ENCODE measurements at regions not wholly inside any gene's neighbourhood (a gene's known extent, or its start where the extent isn't known, plus 50 kb on each side); places are given as distances from the start of the nearest gene placed in this dataset.

DNA sequence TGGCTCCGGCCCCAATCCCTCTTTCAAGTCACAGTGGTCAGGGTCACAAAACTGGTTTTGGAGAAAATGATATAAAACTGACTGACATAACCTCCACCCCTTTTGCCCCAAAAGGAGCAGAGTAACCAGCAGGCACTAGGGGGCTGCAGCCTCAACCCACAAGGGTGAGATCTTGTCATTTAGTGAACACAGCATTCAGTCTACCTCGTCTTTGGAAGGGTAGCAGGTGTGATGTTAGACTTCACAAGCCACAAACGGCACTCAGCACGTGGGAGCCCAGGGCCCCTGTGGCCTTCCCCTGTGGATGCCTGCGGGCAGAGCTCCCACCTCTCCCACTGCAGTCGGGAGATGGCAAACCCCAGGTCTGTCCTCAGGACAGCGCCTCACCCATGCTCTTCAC, 372.1 kb upstream of the MYT1L start:
- Histone ChIP-seq H3K36me3 (replicated peaks in 1 of 2) (no peaks in the 10 kb centered on the region), H3K9me3 (replicated peaks in 1 of 3) (no peaks in the 10 kb centered on the region), H3K4me3 (no peak overlapping the region), H3K27ac (no peak overlapping the region), H3K4me1 (replicated peaks in 1 of 2) (no peaks in the 10 kb centered on the region), H3K27me3 (no peaks in the 10 kb centered on the region)
- no peak for DNase-seq
- TF ChIP-seq, protein P1, sequence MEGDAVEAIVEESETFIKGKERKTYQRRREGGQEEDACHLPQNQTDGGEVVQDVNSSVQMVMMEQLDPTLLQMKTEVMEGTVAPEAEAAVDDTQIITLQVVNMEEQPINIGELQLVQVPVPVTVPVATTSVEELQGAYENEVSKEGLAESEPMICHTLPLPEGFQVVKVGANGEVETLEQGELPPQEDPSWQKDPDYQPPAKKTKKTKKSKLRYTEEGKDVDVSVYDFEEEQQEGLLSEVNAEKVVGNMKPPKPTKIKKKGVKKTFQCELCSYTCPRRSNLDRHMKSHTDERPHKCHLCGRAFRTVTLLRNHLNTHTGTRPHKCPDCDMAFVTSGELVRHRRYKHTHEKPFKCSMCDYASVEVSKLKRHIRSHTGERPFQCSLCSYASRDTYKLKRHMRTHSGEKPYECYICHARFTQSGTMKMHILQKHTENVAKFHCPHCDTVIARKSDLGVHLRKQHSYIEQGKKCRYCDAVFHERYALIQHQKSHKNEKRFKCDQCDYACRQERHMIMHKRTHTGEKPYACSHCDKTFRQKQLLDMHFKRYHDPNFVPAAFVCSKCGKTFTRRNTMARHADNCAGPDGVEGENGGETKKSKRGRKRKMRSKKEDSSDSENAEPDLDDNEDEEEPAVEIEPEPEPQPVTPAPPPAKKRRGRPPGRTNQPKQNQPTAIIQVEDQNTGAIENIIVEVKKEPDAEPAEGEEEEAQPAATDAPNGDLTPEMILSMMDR (IDR thresholded peaks at IDR 0.05), result no peak
- TF ChIP-seq POLR2A (IDR thresholded peaks at IDR 0.05), result no peak
- 82 to 92% (median 87%) methylated on average over 7 of the region's 7 CpGs for WGBS, 4 donors
- intact Hi-C loops (cut with DNase I), result no loop called here

DNA sequence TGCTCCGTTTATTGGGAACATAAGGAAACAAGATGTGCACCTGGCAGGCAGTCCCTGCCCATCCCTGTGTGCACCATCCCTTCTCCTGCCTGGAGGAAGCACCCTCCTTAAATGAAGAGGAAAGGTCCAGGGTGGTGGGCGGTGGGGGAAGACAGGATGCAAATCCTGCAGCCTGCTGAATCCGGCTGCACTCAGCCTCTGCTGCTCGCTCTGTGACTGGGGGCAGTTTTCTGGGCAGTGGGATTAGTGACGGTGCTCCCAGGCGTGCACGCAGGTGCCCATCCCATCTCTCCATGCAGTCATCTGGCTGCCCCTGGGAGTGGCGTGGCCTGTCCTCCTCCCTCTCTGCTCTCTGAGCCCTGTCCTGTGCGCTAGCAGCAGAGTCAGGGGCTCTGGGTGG, 371.3 kb upstream of the MYT1L start:
- H3K9me3 ChIP-seq (replicated peaks in 1 of 3), result no peaks in the 10 kb centered on the region
- TF ChIP-seq, protein P1 (IDR thresholded peaks at IDR 0.05), result no peak
- no peaks in the 10 kb centered on the region for H3K27me3 ChIP-seq
- intact Hi-C loops (cut with DNase I), result no loop called here
- WGBS, 4 donors, result 79 to 81% (median 80%) methylated on average over 7 to 9 of the region's 9 CpGs
- no peak overlapping the region for H3K27ac ChIP-seq
- no peaks in the 10 kb centered on the region for H3K4me1 ChIP-seq (replicated peaks in 1 of 2)
- H3K36me3 ChIP-seq (replicated peaks in 1 of 2), result no peaks in the 10 kb centered on the region
- DNase-seq, result no peak
- no peak overlapping the region for H3K4me3 ChIP-seq

DNA sequence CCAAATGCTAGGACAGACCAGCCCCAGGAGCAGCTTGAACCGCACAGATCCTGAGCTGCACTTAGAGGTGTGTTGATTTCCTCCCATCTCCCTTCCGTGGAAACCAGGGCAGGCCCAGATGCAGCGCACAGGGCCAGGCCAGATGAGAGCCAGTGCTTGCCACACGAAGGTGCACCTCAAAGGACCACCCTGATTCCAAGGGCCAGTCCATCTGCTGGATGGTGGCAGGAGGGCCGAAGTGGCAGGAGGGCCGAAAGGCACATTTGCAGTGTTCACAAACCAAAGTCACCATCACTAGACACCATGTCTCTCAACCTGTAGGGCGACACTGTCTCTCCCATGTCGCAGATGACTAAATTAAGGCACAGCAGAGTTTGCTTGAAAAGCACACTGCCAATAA, 370.7 kb upstream of the MYT1L start:
- intact Hi-C loops (cut with DNase I), result no loop called here
- Histone ChIP-seq H3K4me1 (replicated peaks in 1 of 2) (no peaks in the 10 kb centered on the region), H3K27ac (no peak overlapping the region), H3K27me3 (no peaks in the 10 kb centered on the region), H3K9me3 (replicated peaks in 1 of 3) (no peaks in the 10 kb centered on the region), H3K4me3 (no peak overlapping the region), H3K36me3 (replicated peaks in 1 of 2) (no peaks in the 10 kb centered on the region)
- 68 to 87% (median 73%) methylated on average over 6 to 8 of the region's 8 CpGs for WGBS, 4 donors
- TF ChIP-seq POLR2A (IDR thresholded peaks at IDR 0.05), result no peak
- DNase-seq, result no peak

DNA sequence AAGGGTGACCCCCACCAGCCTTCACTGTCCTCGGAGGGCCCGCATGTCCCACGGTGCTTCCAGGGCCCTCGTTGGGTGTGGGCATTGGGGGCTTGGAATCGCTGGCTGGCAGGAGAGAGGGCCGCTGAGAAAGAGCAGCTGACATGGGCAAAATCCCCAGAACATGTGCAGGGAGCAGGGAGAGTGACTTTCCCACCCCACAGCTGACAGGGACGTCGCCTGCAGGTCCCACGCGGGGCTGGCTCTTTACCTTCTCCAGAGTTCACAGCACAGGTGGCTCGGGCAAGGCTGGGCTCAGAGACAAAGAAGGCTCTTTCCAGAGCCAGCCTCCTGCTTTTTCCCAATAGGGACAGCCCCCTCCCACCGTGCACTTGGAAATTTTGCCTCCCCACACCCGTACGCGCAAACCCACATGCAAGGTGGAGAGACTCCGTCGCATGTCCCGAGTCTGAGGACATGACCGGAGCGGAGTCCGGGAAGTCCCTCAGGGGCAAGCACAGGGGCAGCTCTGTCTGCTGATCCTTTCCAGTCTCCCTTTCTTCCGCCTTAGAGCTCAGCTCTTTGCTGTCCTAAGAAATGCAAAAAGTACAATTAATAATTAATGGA, 370.2 kb upstream of the MYT1L start:
- no peak overlapping the region for H3K27ac ChIP-seq
- no peak overlapping the region for H3K4me3 ChIP-seq
- DNase-seq, result no peak
- TF ChIP-seq POLR2A (IDR thresholded peaks at IDR 0.05), result no peak
- TF ChIP-seq, protein P1 (IDR thresholded peaks at IDR 0.05), result no peak
- no peaks in the 10 kb centered on the region for H3K4me1 ChIP-seq (replicated peaks in 1 of 2)
- no peaks in the 10 kb centered on the region for H3K36me3 ChIP-seq (replicated peaks in 1 of 2)
- no peaks in the 10 kb centered on the region for H3K27me3 ChIP-seq
- H3K9me3 ChIP-seq (replicated peaks in 1 of 3), result no peaks in the 10 kb centered on the region
- 88 to 92% (median 91%) methylated on average over 17 to 22 of the region's 22 CpGs for WGBS, 4 donors
- intact Hi-C loops (cut with DNase I), result no loop called here

DNA sequence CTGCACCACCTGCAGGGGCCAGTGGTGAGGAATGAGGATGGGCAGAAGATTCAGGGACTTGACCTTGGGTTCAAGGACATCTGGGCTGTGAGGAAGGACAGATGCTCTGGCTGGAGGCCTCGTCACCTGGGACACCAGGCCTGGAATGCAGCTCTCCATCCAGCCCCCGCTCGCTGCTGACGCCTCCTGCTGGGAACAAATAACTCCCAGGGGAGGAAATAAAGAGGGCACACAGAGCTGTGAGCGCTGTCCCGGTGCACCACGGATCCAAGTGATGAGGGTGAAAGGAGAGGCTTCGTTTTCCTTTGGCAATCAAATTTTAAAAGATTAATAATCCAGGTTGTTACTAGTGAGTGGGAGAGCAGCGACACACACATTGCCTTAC, 368.0 kb upstream of the MYT1L start:
- no peaks in the 10 kb centered on the region for H3K4me1 ChIP-seq (replicated peaks in 1 of 2)
- intact Hi-C loops (cut with DNase I), result no loop called here
- H3K27ac ChIP-seq, result no peak overlapping the region
- no peaks in the 10 kb centered on the region for H3K36me3 ChIP-seq (replicated peaks in 1 of 2)
- WGBS, 4 donors, result 61 to 75% (median 67%) methylated on average over 8 to 9 of the region's 9 CpGs
- no peaks in the 10 kb centered on the region for H3K9me3 ChIP-seq (replicated peaks in 1 of 3)
- no peak overlapping the region for H3K4me3 ChIP-seq
- DNase-seq, result no peak
- H3K27me3 ChIP-seq, result no peaks in the 10 kb centered on the region
- TF ChIP-seq, protein P1 (IDR thresholded peaks at IDR 0.05), result no peak
- no peak for TF ChIP-seq POLR2A (IDR thresholded peaks at IDR 0.05)
